Astrocyte of the cerebellum (primary cell): ENCODE measurements at regions not wholly inside any gene's neighbourhood (a gene's known extent, or its start where the extent isn't known, plus 50 kb on each side); places are given as distances from the start of the nearest gene placed in this dataset.
"Not testable (repeated sequence)": the region's sequence is repeated elsewhere in the genome, so short reads cannot be mapped to it uniquely, and the experiment has no call there.

ENCODE experiments used
- DNase-seq: peaks from one replicate; pipeline ENCODE4 v3.0.0-alpha.2; 2011; ENCODE audit warnings: low read depth
- H3K4me3 ChIP-seq: 2 replicates; pipeline ENCODE4 v1.5.1; 2011; ENCODE audit warnings: mild to moderate bottlenecking, low read depth, low read length, moderate library complexity
- CTCF ChIP-seq: IDR thresholded peaks from 2 replicates; pipeline ENCODE4 v1.5.1; 2012; ENCODE audit warnings: low read length, low read depth, moderate library complexity, mild to moderate bottlenecking; ENCODE audit errors: missing control alignments
- in situ Hi-C: cut with HindIII; loops from 2 replicates; pipeline ENCODE4 v1.10.0; 2017; ENCODE audit warnings: low sequenced_read_pairs

GRCh38 chr7:130953196-130953595 lies 219.2 kb upstream of the KLF14 start:
- in situ Hi-C loops, result no loop called here
- no peak overlapping the region for H3K4me3 ChIP-seq
- no peak for DNase-seq
- TF ChIP-seq CTCF, result no peak

DNA sequence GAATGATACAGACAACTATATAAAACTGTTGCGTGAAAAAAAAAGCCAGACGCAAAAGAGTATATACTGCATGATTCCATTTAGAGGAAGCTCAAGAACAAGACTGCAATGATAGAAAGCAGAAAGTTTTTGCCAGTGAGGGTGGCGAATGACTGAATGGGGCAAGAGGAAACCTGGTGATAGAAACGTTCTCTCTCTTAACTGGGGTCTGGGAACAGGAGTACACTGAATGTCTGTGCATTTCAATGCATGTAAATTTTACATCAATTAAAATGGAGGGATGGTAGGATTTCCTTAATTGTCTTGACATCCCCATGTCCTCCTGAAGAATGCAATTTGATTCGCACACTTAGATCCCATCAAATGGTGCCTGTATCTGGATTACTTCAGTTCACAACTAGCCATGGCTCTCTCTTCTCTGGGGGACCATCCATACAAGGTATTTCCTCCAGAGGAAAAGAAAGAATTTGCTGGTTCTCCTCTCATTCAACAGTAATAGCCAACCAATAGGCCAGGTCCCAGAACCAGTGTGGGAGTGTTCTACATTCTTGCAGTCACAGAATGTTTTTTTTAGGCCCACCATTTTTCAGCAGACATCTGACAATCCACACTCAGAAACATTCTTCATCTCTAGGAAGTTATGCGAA lies 221.0 kb upstream of the KLF14 start:
- in situ Hi-C loops, result no loop called here
- no peak for TF ChIP-seq CTCF
- no peak overlapping the region for H3K4me3 ChIP-seq
- no peak for DNase-seq

DNA sequence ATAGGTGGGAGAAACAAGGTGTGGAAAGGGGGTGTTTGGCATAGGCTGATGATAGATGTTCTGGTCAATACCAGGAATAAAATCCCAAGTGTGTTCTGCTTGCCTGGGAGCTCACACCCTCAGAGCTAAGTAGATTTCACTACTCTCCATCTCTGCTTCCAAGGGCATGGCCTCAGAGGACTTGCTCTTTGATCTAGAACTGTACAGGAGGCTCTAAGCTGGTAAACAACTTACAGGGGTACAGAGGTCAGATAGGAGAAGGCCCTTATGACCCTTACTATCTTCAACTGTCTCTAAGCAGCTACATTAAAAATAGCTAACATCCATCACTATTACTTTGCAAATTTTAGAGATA lies 221.5 kb upstream of the KLF14 start:
- DNase-seq, result no peak
- TF ChIP-seq CTCF, result no peak
- in situ Hi-C loops, result no loop called here
- H3K4me3 ChIP-seq, result no peak overlapping the region

- TF ChIP-seq CTCF, result no peak
- no peak for DNase-seq
- no peak overlapping the region for H3K4me3 ChIP-seq
- in situ Hi-C loops, result no loop called here
Measured at GRCh38 chr7:130956417-130957136, 222.6 kb upstream of the KLF14 start.

- H3K4me3 ChIP-seq, result no peak overlapping the region
- no peak for TF ChIP-seq CTCF
- in situ Hi-C loops, result no loop called here
- no peak for DNase-seq
Measured at GRCh38 chr7:130957137-130957513, 223.1 kb upstream of the KLF14 start.

DNA sequence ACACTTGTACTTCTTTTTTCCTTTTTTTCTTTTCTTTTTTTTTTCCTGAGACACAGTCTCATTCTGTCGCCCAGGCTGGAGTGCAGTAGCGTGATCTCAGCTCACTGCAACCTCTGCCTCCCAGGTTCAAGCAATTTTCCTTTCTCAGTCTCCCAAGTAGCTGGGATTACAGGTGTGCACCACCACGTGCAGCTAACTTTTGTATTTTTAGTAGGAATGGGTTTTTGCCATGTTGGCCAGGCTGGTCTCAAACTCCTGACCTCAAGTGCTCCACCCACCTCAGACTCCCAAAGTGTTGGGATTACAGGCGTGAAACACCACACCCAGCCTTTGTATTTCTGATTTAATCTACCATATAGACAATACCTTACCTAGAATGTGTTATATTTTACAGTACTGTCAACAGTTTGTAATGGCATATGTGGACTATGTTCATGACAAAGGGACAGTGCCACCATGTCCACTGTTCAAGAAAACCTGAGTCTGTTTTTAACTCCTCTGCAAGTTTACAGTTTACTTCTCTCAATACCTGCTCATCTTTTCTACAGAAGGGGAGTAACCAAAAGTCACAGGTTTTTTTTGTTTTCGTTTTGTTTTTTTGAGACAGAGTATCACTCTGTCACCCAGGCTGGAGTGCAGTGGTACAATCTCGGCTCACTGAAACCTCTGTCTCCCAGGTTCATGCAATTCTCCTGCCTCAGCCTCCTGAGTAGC lies 223.9 kb upstream of the KLF14 start:
- H3K4me3 ChIP-seq, result not testable (repeated sequence)

GRCh38 chr7:130958846-130959245 lies 224.8 kb upstream of the KLF14 start:
- no peak for DNase-seq
- no peak overlapping the region for H3K4me3 ChIP-seq
- in situ Hi-C loops, result no loop called here
- no peak for TF ChIP-seq CTCF

More for the DNA sequence above, 223.9 kb upstream of the KLF14 start:
- in situ Hi-C loops, DNase-seq: not testable (repeated sequence)
